Left renal cortex interstitium (tissue), 4 donors: ENCODE measurements at regions not wholly inside any gene's neighbourhood (a gene's known extent, or its start where the extent isn't known, plus 50 kb on each side); places are given as distances from the start of the nearest gene placed in this dataset.
"Not testable (repeated sequence)": the region's sequence is repeated elsewhere in the genome, so short reads cannot be mapped to it uniquely, and the experiment has no call there.

Experiments used
- DNase-seq, 4 donors: peaks; one replicate each; pipeline ENCODE4 v3.0.0-alpha.2; 2013; ENCODE audit warnings: low read depth in 4 of 4, low spot score in 2 of 4, missing footprints in 1 of 4

DNA sequence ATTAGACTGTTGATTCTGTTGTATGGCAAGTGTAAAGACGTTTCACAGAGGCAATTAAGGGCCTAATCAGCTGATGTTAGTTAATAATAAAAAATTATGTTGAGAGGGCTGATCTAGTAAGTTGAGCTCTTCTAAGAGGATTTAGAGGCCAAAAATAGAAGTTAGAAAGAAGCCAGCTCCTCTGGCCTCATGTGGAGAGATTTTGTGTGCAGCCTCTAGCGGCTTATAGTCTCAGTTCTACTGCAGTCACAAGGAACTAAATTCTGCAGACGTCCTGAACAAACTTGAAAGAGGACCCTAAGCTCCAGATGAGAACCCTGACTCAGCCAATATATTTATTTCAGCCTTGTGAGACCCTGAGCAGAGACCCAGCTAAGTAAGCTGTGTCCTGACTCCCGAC lies 498.6 kb downstream of the BTBD3 start:
- DNase-seq: no peak

GRCh38 chr20:12433724-12434123 lies 516.0 kb downstream of the BTBD3 start:
- DNase-seq: no peak

DNA sequence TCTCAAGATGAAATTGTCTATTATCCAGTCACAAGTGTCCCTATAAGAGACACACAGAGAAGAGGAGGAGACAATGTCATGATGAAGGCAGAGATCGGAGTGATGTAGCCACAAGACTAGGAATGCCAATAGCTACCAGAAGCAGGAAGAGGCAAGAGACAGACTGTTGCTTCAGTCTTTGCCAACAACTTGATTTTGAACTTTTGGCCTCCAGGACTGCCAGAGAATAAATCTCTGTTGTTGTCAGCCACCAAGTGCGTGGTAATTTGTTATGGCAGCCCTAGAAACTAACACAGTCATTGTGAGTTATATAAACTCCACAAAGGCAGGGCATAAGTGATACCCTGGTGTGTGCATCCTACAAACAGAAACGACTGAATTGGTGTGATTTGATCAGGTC lies 517.0 kb downstream of the BTBD3 start:
- no peak for DNase-seq

GRCh38 chr20:12435268-12435667 lies 517.6 kb downstream of the BTBD3 start:
- DNase-seq: no peak

- no peak for DNase-seq
Observed at GRCh38 chr20:12453711-12454110, 536.0 kb downstream of the BTBD3 start.

GRCh38 chr20:12455148-12455547 lies 537.5 kb downstream of the BTBD3 start:
- no peak for DNase-seq

GRCh38 chr20:12458241-12458640 lies 540.5 kb downstream of the BTBD3 start:
- DNase-seq: no peak

DNA sequence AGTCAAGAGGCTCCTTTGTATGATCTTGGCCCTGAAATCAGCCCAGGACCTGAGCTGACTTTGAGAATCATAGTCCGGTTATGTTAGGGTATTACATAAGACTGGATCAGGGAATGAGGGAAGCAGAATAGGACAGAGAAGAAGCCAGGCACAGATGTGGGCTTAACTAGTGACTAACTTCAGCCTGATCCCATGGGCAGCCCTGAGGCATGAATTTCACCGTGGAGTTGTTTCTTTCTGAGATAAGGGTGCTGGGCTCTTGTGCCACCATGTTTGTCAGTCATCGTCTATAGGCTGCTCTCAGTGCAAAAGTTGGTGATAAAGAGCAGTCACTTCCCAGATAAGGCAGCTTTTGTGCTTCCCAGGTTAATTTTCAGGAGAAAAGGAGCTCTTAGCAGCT lies 544.7 kb upstream of the SPTLC3 start:
- no peak for DNase-seq

DNA sequence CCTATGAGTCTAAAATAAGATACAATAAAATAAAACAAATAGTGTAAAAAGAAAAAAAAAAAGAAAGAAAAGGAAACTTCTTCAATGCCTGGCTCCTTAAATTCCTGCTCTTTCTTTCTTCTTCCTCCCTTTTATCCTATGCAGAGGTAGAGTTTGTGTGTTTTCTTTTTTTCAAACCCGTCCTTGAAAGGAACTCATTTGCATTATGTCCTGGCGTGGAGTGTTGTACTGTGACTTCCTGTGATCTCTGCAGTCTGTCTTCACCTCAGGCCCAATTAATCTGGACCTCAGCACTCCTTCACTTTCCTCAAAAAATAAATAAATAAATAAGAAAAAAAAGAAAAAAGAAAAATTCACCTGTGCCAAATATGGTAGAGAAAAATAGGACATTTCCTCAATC lies 541.9 kb upstream of the SPTLC3 start:
- no peak for DNase-seq

GRCh38 chr20:12467758-12468157 lies 541.0 kb upstream of the SPTLC3 start:
- no peak for DNase-seq

GRCh38 chr20:12482661-12483060 lies 526.1 kb upstream of the SPTLC3 start:
- no peak for DNase-seq

DNA sequence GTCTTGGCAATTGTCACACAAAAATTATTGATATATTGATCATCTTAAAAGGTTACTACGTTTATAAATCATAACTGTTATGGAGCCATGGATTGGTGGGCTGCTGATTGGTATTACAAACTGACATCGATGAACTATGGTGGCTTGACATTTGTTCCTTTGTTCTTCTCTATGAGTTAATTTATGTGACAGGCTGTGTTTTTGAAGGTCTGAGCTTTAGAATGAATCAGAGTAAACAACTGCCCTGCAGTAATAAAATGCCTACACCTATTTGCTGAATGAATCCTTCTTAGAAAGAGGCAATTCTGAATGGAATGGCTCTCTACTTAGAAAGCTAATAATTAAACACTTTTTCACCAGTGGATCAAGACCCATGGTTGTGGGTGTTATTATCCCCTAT lies 506.3 kb upstream of the SPTLC3 start:
- no peak for DNase-seq

DNA sequence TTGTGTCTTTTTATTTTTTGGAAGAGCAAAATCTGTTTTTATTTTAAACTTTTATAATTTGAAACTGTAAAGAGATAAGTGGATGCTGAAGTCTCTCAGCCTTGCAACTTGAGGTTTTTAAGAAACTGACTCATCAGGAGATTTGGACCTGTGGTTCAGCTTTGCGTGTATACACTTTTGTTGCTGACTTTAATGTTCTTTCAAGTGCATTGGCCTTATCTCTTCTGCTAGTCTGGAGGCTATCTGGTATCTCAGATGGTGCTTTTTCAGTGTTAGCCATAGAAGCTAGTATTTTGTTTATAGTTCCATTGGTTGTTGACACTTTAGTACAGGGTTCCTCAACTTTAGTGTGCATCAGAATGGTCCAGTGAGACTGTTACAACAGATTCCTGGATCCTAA lies 504.0 kb upstream of the SPTLC3 start:
- no peak for DNase-seq

- no peak for DNase-seq
Observed at GRCh38 chr20:12511499-12511898, 497.3 kb upstream of the SPTLC3 start.

- DNase-seq: no peak
Observed at GRCh38 chr20:12512755-12513154, 496.0 kb upstream of the SPTLC3 start.

DNA sequence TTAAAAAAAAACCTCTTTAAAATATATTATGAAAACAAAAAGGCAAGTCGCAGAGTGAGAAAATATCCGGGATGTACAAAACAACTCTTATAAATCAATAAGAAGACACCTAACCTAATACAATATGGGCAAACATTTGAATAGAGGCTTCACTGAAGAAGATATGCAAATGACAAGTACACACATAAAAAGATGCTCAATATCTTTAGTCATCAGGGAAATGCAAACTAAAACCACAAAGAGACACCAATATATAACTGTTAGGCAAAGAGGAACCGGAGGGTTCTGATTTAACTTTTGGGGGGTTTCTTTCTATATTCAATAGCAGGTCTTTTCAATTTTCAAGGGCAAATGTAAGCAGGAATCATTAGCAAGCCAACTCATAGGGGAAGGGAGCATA lies 480.7 kb upstream of the SPTLC3 start:
- no peak for DNase-seq

- no peak for DNase-seq
Observed at GRCh38 chr20:12528591-12529041, 480.2 kb upstream of the SPTLC3 start.

DNA sequence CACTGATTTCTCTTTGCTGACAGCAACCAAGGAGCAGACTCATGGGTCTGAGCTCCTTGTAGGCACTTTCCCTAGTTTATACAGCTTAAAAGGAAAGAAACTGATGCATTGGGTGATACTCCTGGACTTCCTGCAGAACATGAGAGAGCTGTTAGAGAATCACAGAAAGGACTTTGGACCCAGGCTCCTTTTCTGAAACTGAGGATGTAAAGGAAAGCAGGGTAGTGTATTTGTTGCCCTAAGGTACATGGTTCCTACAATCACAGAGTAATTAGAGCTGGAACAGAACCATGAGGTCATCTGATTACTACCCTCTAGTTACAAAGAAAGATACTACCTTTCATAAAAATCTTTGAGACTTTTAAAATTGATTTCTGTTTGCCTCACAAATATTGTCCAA lies 477.1 kb upstream of the SPTLC3 start:
- no peak for DNase-seq

GRCh38 chr20:12535316-12535715 lies 473.5 kb upstream of the SPTLC3 start:
- DNase-seq: no peak

- DNase-seq: no peak
Observed at GRCh38 chr20:12535770-12536169, 473.0 kb upstream of the SPTLC3 start.

- DNase-seq: no peak
Observed at GRCh38 chr20:12554426-12554825, 454.3 kb upstream of the SPTLC3 start.

- no peak for DNase-seq
Observed at GRCh38 chr20:12555369-12555768, 453.4 kb upstream of the SPTLC3 start.

GRCh38 chr20:12555849-12556248 lies 452.9 kb upstream of the SPTLC3 start:
- DNase-seq: not testable (repeated sequence)

- DNase-seq: no peak
Observed at GRCh38 chr20:12557224-12557623, 451.5 kb upstream of the SPTLC3 start.
